K562 (cell line): ENCODE measurements at regions not wholly inside any gene's neighbourhood (a gene's known extent, or its start where the extent isn't known, plus 50 kb on each side); places are given as distances from the start of the nearest gene placed in this dataset.

ENCODE experiments used
- ATAC-seq: fragments of 200-7000 bp; cut with Tn5 transposase; 3 replicates; pipeline ENCODE4 v1.9.1; 2020; ENCODE audit warnings: moderate library complexity
- BruUV-seq: library from RNA; stranded (reverse); fragments of 400-500 nt; replicated peaks from 2 replicates; lab custom pipeline; 2021; lab: Mats Ljungman, UMichigan
- CTCF ChIA-PET: fragments of 300-600 bp; formaldehyde crosslinking; extraction: SDS; loops from one replicate; lab custom pipeline; 2021; ENCODE audit warnings: low intra/inter-chr PET ratio; lab: Yijun Ruan, JAX
- POLR2A ChIA-PET: fragments of 300-600, 350-650 bp; sonication (Branson Sonifier 250); formaldehyde crosslinking; extraction: SDS; loops from one replicate; lab custom pipeline; 2021; ENCODE audit warnings: antibody characterized with exemption, inconsistent platforms; lab: Yijun Ruan, JAX
- DNase-seq, 4 experiments: peaks; one replicate each; pipeline versions ENCODE4 v3.0.0 to v3.0.0-alpha.2; 2011 to 2018; ENCODE audit warnings: low spot score in 3 of 4, mixed read lengths in 3 of 4; ENCODE audit errors: extremely low read depth in 1 of 4
- FAIRE-seq: peaks from 2 replicates; lab custom pipeline; 2011; peaks lifted over from hg19 to GRCh38; lab: Jason Lieb, UNC
- H2AFZ ChIP-seq: 2 replicates; pipeline ENCODE4 v1.6.0; 2011; ENCODE audit warnings: low read depth, low read length, control low read depth, inconsistent platforms
- H3K27ac ChIP-seq: fragments of 200-600 bp; 3 replicates; pipeline ENCODE4 v1.8.0; 2011; ENCODE audit warnings: low read depth, mild to moderate bottlenecking, control low read depth, inconsistent platforms, low read length, moderate library complexity, mixed read lengths; ENCODE audit errors: extremely low read depth
- H3K27me3 ChIP-seq, 2 experiments: fragments of 300-600 bp in 1 of 2; 2 replicates in 1 of 2; 3 replicates in 1 of 2; pipeline versions ENCODE4 v1.6.0 to v1.8.0; 2011; ENCODE audit warnings: inconsistent platforms in 2 of 2, low read length in 2 of 2, mild to moderate bottlenecking in 1 of 2, mixed read lengths in 1 of 2, moderate library complexity in 1 of 2; ENCODE audit not compliant: control insufficient read depth in 2 of 2, insufficient read depth in 2 of 2
- H3K36me3 ChIP-seq: fragments of 300-600 bp; 3 replicates; pipeline ENCODE4 v1.8.0; 2011; ENCODE audit warnings: mild to moderate bottlenecking, low read length, inconsistent platforms; ENCODE audit not compliant: control insufficient read depth, insufficient read depth
- H3K4me1 ChIP-seq, 2 experiments: fragments of 200-600 bp in 1 of 2; replicated peaks in 1 of 2; 2 replicates in 1 of 2; 3 replicates in 1 of 2; pipeline versions ENCODE4 v1.5.1 to v1.8.0; 2011; ENCODE audit warnings: inconsistent platforms in 2 of 2, low read length in 2 of 2, mild to moderate bottlenecking in 1 of 2, mixed read lengths in 1 of 2, moderate library complexity in 1 of 2; ENCODE audit not compliant: control insufficient read depth in 2 of 2, insufficient read depth in 2 of 2
- H3K4me2 ChIP-seq: 2 replicates; pipeline ENCODE4 v1.6.1; 2011; ENCODE audit warnings: low read length, control low read depth, inconsistent platforms, mixed read lengths; ENCODE audit not compliant: insufficient read depth
- H3K4me3 ChIP-seq: fragments of 200-600 bp; sonication (generic), shearing (Covaris generic); 2 replicates; pipeline ENCODE4 v1.5.1; 2016; ENCODE audit warnings: control low read depth, inconsistent platforms
- H3K79me2 ChIP-seq: fragments of 200-600 bp; 3 replicates; pipeline ENCODE4 v1.8.0; 2011; ENCODE audit warnings: low read length, inconsistent platforms; ENCODE audit not compliant: control insufficient read depth, insufficient read depth
- H3K9ac ChIP-seq, 2 experiments: 2 replicates each; pipeline versions ENCODE4 v1.6.0 to v1.6.1; 2011; ENCODE audit warnings: low read depth in 2 of 2, low read length in 2 of 2, control low read depth in 1 of 2, inconsistent platforms in 1 of 2, mild to moderate bottlenecking in 1 of 2, mixed read lengths in 1 of 2; ENCODE audit not compliant: insufficient read depth in 1 of 2
- H3K9me1 ChIP-seq: one replicate; pipeline ENCODE4 v1.6.0; 2011; ENCODE audit warnings: inconsistent platforms, mild to moderate bottlenecking, low read length, moderate library complexity; ENCODE audit not compliant: control insufficient read depth, insufficient read depth
- H3K9me3 ChIP-seq: replicated peaks from 2 replicates; pipeline ENCODE4 v1.5.1; 2011; ENCODE audit warnings: low read depth, low read length, inconsistent platforms; ENCODE audit not compliant: control insufficient read depth, insufficient read depth
- H4K20me1 ChIP-seq: replicated peaks from 2 replicates; pipeline ENCODE4 v1.6.1; 2011; ENCODE audit warnings: low read length, inconsistent platforms, mixed read lengths; ENCODE audit not compliant: control insufficient read depth, insufficient read depth
- CBFB ChIP-seq: sonication (generic); formaldehyde crosslinking; IDR thresholded peaks from 2 replicates; pipeline ENCODE4 v1.4.0; 2020; ENCODE audit warnings: mild to moderate bottlenecking, missing genetic modification reagents
- ETS2 ChIP-seq: IDR thresholded peaks from 2 replicates; pipeline ENCODE4 v1.6.1; 2016; ENCODE audit warnings: borderline replicate concordance, missing genetic modification characterization, mild to moderate bottlenecking, moderate library complexity, missing compliant biosample characterization; ENCODE audit not compliant: poor library complexity, severe bottlenecking
- GABPA ChIP-seq: fragments of 200-800 bp; sonication (Bioruptor generic); conservative IDR thresholded peaks from 2 replicates; pipeline ENCODE4 v1.6.1; 2016; ENCODE audit warnings: low read depth, missing genetic modification characterization, missing compliant biosample characterization
- HLTF ChIP-seq: fragments of 450-650 bp; IDR thresholded peaks from 2 replicates; pipeline ENCODE4 v1.6.1; 2016
- KLF10 ChIP-seq: fragments of 250-450 bp; sonication (Bioruptor Pico); IDR thresholded peaks from 2 replicates; pipeline ENCODE4 v1.6.1; 2021; ENCODE audit warnings: matching md5 sums
- MED1 ChIP-seq: sonication (generic); formaldehyde crosslinking; IDR thresholded peaks from 2 replicates; pipeline ENCODE4 v1.8.1; 2023; ENCODE audit warnings: missing genetic modification reagents, borderline replicate concordance
- RBFOX2 ChIP-seq: fragments of 200-400 bp; formaldehyde crosslinking; IDR thresholded peaks from 2 replicates; pipeline ENCODE4 v1.6.1; 2017; ENCODE audit warnings: low read depth, mild to moderate bottlenecking, low read length, moderate library complexity
- TAF1 ChIP-seq: IDR thresholded peaks from 2 replicates; pipeline ENCODE4 v1.6.1; 2011; ENCODE audit warnings: mild to moderate bottlenecking, low read length, moderate library complexity; ENCODE audit not compliant: insufficient read depth, control insufficient read depth, severe bottlenecking; ENCODE audit errors: extremely low read depth
- ZZZ3 ChIP-seq: fragments of 450-650 bp; IDR thresholded peaks from 2 replicates; pipeline ENCODE4 v1.6.1; 2016; ENCODE audit warnings: antibody characterized with exemption, mild to moderate bottlenecking, moderate library complexity
- in situ Hi-C: fragments of 300-500 bp; cut with MboI; formaldehyde crosslinking; loops from 4 replicates; pipeline ENCODE4 v1.15.0; 2018; ENCODE audit warnings: inconsistent platforms, mixed read lengths
- intact Hi-C: fragments of 100-400 bp; cut with micrococcal nuclease; formaldehyde crosslinking; loops from 2 replicates; pipeline ENCODE4 v1.14.2; 2022
- TF ChIP-seq, protein P1 (sequence below), 3 experiments: fragments of 200-800 bp in 1 of 3; fragments of 250-450 bp in 1 of 3; fragments of 450-650 bp in 1 of 3; sonication (Bioruptor Pico) in 1 of 3; sonication (Bioruptor generic) in 1 of 3; formaldehyde crosslinking in 1 of 3; IDR thresholded peaks; 2 replicates each; pipeline versions ENCODE4 v1.6.1 to v1.8.0; 2016 to 2022; ENCODE audit warnings: mild to moderate bottlenecking in 2 of 3, missing genetic modification characterization in 2 of 3, missing compliant biosample characterization in 1 of 3, moderate library complexity in 1 of 3
- TF ChIP-seq, protein P2 (sequence below): fragments of 450-650 bp; IDR thresholded peaks from 2 replicates; pipeline ENCODE4 v1.6.1; 2016; ENCODE audit warnings: borderline replicate concordance

DNA sequence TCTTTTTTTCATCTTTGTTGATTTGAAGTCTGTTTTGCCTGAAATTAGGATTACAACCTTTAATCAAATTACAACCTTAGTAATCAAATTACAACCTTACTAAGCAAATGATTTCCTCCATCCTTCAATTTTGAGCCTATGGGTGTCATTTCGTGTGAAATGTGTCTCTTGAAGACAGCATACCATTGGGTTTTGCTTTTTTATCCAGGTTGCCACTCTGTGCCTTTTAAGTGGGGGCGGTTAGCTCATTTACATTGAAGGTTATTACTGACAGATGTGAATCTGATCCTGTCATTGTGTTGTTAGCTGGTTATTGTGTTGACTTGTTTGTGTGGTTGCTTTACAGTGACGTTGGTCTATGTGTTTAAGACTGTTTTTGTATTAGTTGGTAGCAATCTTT, 74.8 kb upstream of the BCL9 start (continued):
- TF ChIP-seq, protein P1, sequence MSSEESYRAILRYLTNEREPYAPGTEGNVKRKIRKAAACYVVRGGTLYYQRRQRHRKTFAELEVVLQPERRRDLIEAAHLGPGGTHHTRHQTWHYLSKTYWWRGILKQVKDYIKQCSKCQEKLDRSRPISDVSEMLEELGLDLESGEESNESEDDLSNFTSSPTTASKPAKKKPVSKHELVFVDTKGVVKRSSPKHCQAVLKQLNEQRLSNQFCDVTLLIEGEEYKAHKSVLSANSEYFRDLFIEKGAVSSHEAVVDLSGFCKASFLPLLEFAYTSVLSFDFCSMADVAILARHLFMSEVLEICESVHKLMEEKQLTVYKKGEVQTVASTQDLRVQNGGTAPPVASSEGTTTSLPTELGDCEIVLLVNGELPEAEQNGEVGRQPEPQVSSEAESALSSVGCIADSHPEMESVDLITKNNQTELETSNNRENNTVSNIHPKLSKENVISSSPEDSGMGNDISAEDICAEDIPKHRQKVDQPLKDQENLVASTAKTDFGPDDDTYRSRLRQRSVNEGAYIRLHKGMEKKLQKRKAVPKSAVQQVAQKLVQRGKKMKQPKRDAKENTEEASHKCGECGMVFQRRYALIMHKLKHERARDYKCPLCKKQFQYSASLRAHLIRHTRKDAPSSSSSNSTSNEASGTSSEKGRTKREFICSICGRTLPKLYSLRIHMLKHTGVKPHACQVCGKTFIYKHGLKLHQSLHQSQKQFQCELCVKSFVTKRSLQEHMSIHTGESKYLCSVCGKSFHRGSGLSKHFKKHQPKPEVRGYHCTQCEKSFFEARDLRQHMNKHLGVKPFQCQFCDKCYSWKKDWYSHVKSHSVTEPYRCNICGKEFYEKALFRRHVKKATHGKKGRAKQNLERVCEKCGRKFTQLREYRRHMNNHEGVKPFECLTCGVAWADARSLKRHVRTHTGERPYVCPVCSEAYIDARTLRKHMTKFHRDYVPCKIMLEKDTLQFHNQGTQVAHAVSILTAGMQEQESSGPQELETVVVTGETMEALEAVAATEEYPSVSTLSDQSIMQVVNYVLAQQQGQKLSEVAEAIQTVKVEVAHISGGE (CRISPR knock-in tag; IDR thresholded peaks at IDR 0.05), result no peak
- TF ChIP-seq TAF1, result no peak
- no peak for TF ChIP-seq ZZZ3
- TF ChIP-seq HLTF, result no peak
- TF ChIP-seq KLF10, result no peak
- no peak for TF ChIP-seq GABPA

DNA sequence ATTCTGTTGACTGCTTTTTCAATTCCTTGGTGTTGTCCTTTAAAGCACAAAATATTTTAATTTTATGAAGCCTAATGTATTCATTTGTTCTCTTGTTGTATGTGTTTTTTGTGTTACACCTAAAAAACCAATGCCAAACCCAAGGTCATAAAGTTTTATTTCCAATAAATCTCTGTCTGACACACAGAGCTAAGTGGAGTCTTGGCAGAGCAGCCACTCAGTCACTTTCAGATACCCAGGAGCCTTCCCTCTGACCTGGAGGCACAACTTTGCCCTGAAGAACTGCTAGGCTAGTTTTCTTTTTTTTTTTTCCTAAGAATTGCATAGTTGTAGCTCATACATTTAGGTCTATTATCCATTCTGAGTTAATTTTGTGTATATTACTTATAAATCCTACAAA, 71.2 kb upstream of the BCL9 start:
- BruUV-seq, result no TSS peak
- no peak overlapping the region for H3K27ac ChIP-seq
- TF ChIP-seq, protein P2, sequence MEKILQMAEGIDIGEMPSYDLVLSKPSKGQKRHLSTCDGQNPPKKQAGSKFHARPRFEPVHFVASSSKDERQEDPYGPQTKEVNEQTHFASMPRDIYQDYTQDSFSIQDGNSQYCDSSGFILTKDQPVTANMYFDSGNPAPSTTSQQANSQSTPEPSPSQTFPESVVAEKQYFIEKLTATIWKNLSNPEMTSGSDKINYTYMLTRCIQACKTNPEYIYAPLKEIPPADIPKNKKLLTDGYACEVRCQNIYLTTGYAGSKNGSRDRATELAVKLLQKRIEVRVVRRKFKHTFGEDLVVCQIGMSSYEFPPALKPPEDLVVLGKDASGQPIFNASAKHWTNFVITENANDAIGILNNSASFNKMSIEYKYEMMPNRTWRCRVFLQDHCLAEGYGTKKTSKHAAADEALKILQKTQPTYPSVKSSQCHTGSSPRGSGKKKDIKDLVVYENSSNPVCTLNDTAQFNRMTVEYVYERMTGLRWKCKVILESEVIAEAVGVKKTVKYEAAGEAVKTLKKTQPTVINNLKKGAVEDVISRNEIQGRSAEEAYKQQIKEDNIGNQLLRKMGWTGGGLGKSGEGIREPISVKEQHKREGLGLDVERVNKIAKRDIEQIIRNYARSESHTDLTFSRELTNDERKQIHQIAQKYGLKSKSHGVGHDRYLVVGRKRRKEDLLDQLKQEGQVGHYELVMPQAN, result no peak
- no peak for TF ChIP-seq MED1
- TF ChIP-seq ETS2, result no peak
- TF ChIP-seq CBFB (CRISPR knock-in tag), result no peak
- TF ChIP-seq RBFOX2, result no peak
- TF ChIP-seq, all 486 proteins: peak for 0
- ChIA-PET CTCF (no interaction called here), POLR2A (no interaction called here)
- no peaks in the 10 kb centered on the region for H3K9me3 ChIP-seq
- no peak overlapping the region for H3K4me3 ChIP-seq
- FAIRE-seq, result no peak
- H3K79me2 ChIP-seq, result no peaks in the 10 kb centered on the region
- no peaks in the 10 kb centered on the region for H3K9me1 ChIP-seq
- H3K36me3 ChIP-seq, result no peaks in the 10 kb centered on the region
- no peak overlapping the region for H3K9ac ChIP-seq
- H2AFZ ChIP-seq, result no peak overlapping the region
- no peaks in the 10 kb centered on the region for H3K4me1 ChIP-seq
- in situ Hi-C loops (no loop called here), intact Hi-C loops (no loop called here)
- H3K4me2 ChIP-seq, result no peak overlapping the region
- H3K27me3 ChIP-seq, result peaks cover 2 to 22% of the 10 kb centered on the region in 2 experiments; a peak in 2 of 5 replicates
- H4K20me1 ChIP-seq, result no peaks in the 10 kb centered on the region
- no peak for DNase-seq
- ATAC-seq, result no peak
